H9 (cell line): ENCODE measurements at regions not wholly inside any gene's neighbourhood (a gene's known extent, or its start where the extent isn't known, plus 50 kb on each side); places are given as distances from the start of the nearest gene placed in this dataset.
"Not testable (repeated sequence)": the region's sequence is repeated elsewhere in the genome, so short reads cannot be mapped to it uniquely, and the experiment has no call there.

Experiments used
- DNase-seq: peaks from one replicate; pipeline ENCODE4 v3.0.0-alpha.2; 2017
- H2AFZ ChIP-seq: one replicate; pipeline ENCODE4 v1.6.1; 2013; ENCODE audit warnings: mild to moderate bottlenecking, low read length, control low read depth, moderate library complexity
- H2AK5ac ChIP-seq: 2 replicates; pipeline ENCODE4 v1.6.1; 2013; ENCODE audit warnings: low read length, control low read depth, mixed read lengths; ENCODE audit not compliant: insufficient read length
- H2BK120ac ChIP-seq: one replicate; pipeline ENCODE4 v1.6.1; 2013; ENCODE audit warnings: low read depth, mild to moderate bottlenecking, low read length, control low read depth, inconsistent platforms; ENCODE audit not compliant: poor library complexity, severe bottlenecking
- H2BK12ac ChIP-seq: 2 replicates; pipeline ENCODE4 v1.6.1; 2013; ENCODE audit warnings: low read length, control low read depth, mixed read lengths, low read depth; ENCODE audit not compliant: insufficient read length
- H2BK15ac ChIP-seq: 2 replicates; pipeline ENCODE4 v1.6.1; 2013; ENCODE audit warnings: low read depth, low read length, control low read depth
- H2BK20ac ChIP-seq: one replicate; pipeline ENCODE4 v1.6.1; 2013; ENCODE audit warnings: low read depth, mild to moderate bottlenecking, low read length, control low read depth, inconsistent platforms; ENCODE audit not compliant: poor library complexity, severe bottlenecking
- H2BK5ac ChIP-seq: 2 replicates; pipeline ENCODE4 v1.6.1; 2013; ENCODE audit warnings: low read length, control low read depth, mixed read lengths; ENCODE audit not compliant: insufficient read length
- H3K14ac ChIP-seq: 2 replicates; pipeline ENCODE4 v1.6.1; 2013; ENCODE audit warnings: low read length, control low read depth; ENCODE audit not compliant: insufficient read depth
- H3K18ac ChIP-seq: 2 replicates; pipeline ENCODE4 v1.6.1; 2013; ENCODE audit warnings: low read depth, mild to moderate bottlenecking, mixed read lengths, low read length, control low read depth; ENCODE audit not compliant: insufficient read length
- H3K23ac ChIP-seq: 2 replicates; pipeline ENCODE4 v1.6.1; 2013; ENCODE audit warnings: low read length, control low read depth, mixed read lengths, low read depth; ENCODE audit not compliant: insufficient read length
- H3K23me2 ChIP-seq: 2 replicates; pipeline ENCODE4 v1.6.1; 2013; ENCODE audit warnings: low read depth, mild to moderate bottlenecking, mixed read lengths, low read length, control low read depth; ENCODE audit not compliant: insufficient read length, poor library complexity, severe bottlenecking
- H3K27ac ChIP-seq: 2 replicates; pipeline ENCODE4 v1.5.1; 2013; ENCODE audit warnings: low read length, control low read depth, mixed read lengths, low read depth; ENCODE audit not compliant: insufficient read length
- H3K27me3 ChIP-seq: 2 replicates; pipeline ENCODE4 v1.6.1; 2013; ENCODE audit warnings: low read length, control low read depth, inconsistent platforms; ENCODE audit not compliant: insufficient read depth
- H3K4ac ChIP-seq: 2 replicates; pipeline ENCODE4 v1.6.1; 2013; ENCODE audit warnings: low read depth, mild to moderate bottlenecking, control low read depth, inconsistent platforms, low read length, moderate library complexity
- H3K4me1 ChIP-seq: 2 replicates; pipeline ENCODE4 v1.6.1; 2013; ENCODE audit warnings: low read length, control low read depth, inconsistent platforms; ENCODE audit not compliant: insufficient read depth
- H3K4me2 ChIP-seq: 2 replicates; pipeline ENCODE4 v1.6.1; 2013; ENCODE audit warnings: low read length, control low read depth, mixed read lengths; ENCODE audit not compliant: insufficient read length, insufficient read depth
- H3K56ac ChIP-seq: 2 replicates; pipeline ENCODE4 v1.6.1; 2013; ENCODE audit warnings: low read depth, mild to moderate bottlenecking, mixed read lengths, low read length, control low read depth; ENCODE audit not compliant: insufficient read length
- H3K79me1 ChIP-seq: 2 replicates; pipeline ENCODE4 v1.6.1; 2013; ENCODE audit warnings: low read depth, mild to moderate bottlenecking, moderate library complexity, low read length, control low read depth, inconsistent platforms; ENCODE audit not compliant: insufficient read depth, poor library complexity, severe bottlenecking
- H3K79me2 ChIP-seq: 2 replicates; pipeline ENCODE4 v1.6.1; 2013; ENCODE audit warnings: low read length, control low read depth, inconsistent platforms; ENCODE audit not compliant: insufficient read depth
- H3K9ac ChIP-seq: 2 replicates; pipeline ENCODE4 v1.6.1; 2013; ENCODE audit warnings: low read length, control low read depth, mixed read lengths; ENCODE audit not compliant: insufficient read length; ENCODE audit errors: extremely low read depth
- H3K9me3 ChIP-seq: one replicate; pipeline ENCODE4 v1.6.1; 2013; ENCODE audit warnings: low read depth, low read length, inconsistent platforms; ENCODE audit not compliant: control insufficient read depth
- H3T11ph ChIP-seq: one replicate; pipeline ENCODE4 v1.6.1; 2013; ENCODE audit warnings: mild to moderate bottlenecking, low read length, control low read depth, inconsistent platforms
- H4K20me1 ChIP-seq: one replicate; pipeline ENCODE4 v1.6.1; 2013; ENCODE audit not compliant: control insufficient read depth, insufficient read length, insufficient read depth
- H4K5ac ChIP-seq: 2 replicates; pipeline ENCODE4 v1.6.1; 2013; ENCODE audit warnings: low read depth, mild to moderate bottlenecking, mixed read lengths, low read length, control low read depth; ENCODE audit not compliant: insufficient read length
- H4K8ac ChIP-seq: replicated peaks from 2 replicates; pipeline ENCODE4 v1.6.1; 2013; ENCODE audit warnings: low read length, control low read depth, mixed read lengths, low read depth; ENCODE audit not compliant: insufficient read length
- H4K91ac ChIP-seq: 2 replicates; pipeline ENCODE4 v1.6.1; 2013; ENCODE audit warnings: low read depth, mild to moderate bottlenecking, moderate library complexity, mixed read lengths, low read length, control low read depth; ENCODE audit not compliant: insufficient read length
- H3K27ac Mint-ChIP-seq, 3 experiments: 2 replicates in 2 of 3; 3 replicates in 1 of 3; pipeline ENCODE4 v1.8.0; 2020 to 2021; ENCODE audit warnings: mixed read lengths in 3 of 3, mild to moderate bottlenecking in 1 of 3, moderate library complexity in 1 of 3
- H3K27me3 Mint-ChIP-seq: 2 replicates; pipeline ENCODE4 v1.8.0; 2021; ENCODE audit warnings: low read depth, mild to moderate bottlenecking, moderate library complexity, mixed read lengths
- H3K36me3 Mint-ChIP-seq, 3 experiments: 2 replicates in 2 of 3; 3 replicates in 1 of 3; pipeline ENCODE4 v1.8.0; 2020 to 2021; ENCODE audit warnings: low read depth in 3 of 3, mixed read lengths in 3 of 3; ENCODE audit not compliant: insufficient read depth in 1 of 3
- H3K4me1 Mint-ChIP-seq, 2 experiments: 2 replicates each; pipeline ENCODE4 v1.8.0; 2020; ENCODE audit warnings: mixed read lengths in 2 of 2
- H3K4me3 Mint-ChIP-seq, 2 experiments: 2 replicates in 1 of 2; 3 replicates in 1 of 2; pipeline ENCODE4 v1.8.0; 2020 to 2021; ENCODE audit warnings: mild to moderate bottlenecking in 2 of 2, mixed read lengths in 2 of 2, moderate library complexity in 1 of 2
- H3K9me3 Mint-ChIP-seq, 2 experiments: 2 replicates in 1 of 2; 3 replicates in 1 of 2; pipeline ENCODE4 v1.8.0; 2020; ENCODE audit warnings: mild to moderate bottlenecking in 2 of 2, mixed read lengths in 2 of 2, moderate library complexity in 1 of 2
- WGBS: extraction: QIAGEN DNeasy Blood & Tissue Kit; methylation state at CpG from one replicate; pipeline ENCODE4 v1.1.7; 2013; ENCODE audit warnings: missing lambda C conversion rate, low lambda C conversion rate, mixed read lengths; ENCODE audit not compliant: insufficient read length; ENCODE audit errors: extremely low coverage; 5-methylcytosine and 5-hydroxymethylcytosine counted together

- not testable (repeated sequence) for DNase-seq, H3K23ac ChIP-seq
These were observed 69.6 kb upstream of the CCDC6 start for GRCh38 chr10:59975918-59976317.

More at GRCh38 chr10:59975918-59976317, 69.6 kb upstream of the CCDC6 start:
- not testable (repeated sequence) for H2BK15ac ChIP-seq, H2AFZ ChIP-seq, H3K27me3 ChIP-seq, H3K23me2 ChIP-seq, H4K5ac ChIP-seq, H3K4ac ChIP-seq, H3K9me3 ChIP-seq, H3K79me1 ChIP-seq, H3K27me3 Mint-ChIP-seq, H3K4me2 ChIP-seq, H3K4me3 Mint-ChIP-seq, H3K79me2 ChIP-seq, H3K56ac ChIP-seq, H2BK120ac ChIP-seq, H3K27ac ChIP-seq, H3K4me1 ChIP-seq, H2AK5ac ChIP-seq, H3K4me1 Mint-ChIP-seq, H3K18ac ChIP-seq, H4K20me1 ChIP-seq, H4K8ac ChIP-seq, H3K27ac Mint-ChIP-seq, H2BK20ac ChIP-seq, H2BK12ac ChIP-seq, H3K9ac ChIP-seq, H3K14ac ChIP-seq, H4K91ac ChIP-seq, H3T11ph ChIP-seq, H2BK5ac ChIP-seq
- peaks cover 27 to 35% of the 10 kb centered on the region in 2 experiments for H3K9me3 Mint-ChIP-seq
- peaks cover 18 to 26% (median 21%) of the 10 kb centered on the region in 3 experiments for H3K36me3 Mint-ChIP-seq
- WGBS, result no CpG with 5 or more reads among the region's 1 CpG
